GM13976 (cell line): ENCODE measurements at regions not wholly inside any gene's neighbourhood (a gene's known extent, or its start where the extent isn't known, plus 50 kb on each side); places are given as distances from the start of the nearest gene placed in this dataset.
A peak's percentile ranks its signal among the peaks of the same experiment; 100 is the strongest.

Source experiments
- DNase-seq: peaks from one replicate; pipeline ENCODE4 v3.0.0; 2012; ENCODE audit warnings: low spot score
- in situ Hi-C: fragments of 300-500 bp; cut with MboI; formaldehyde crosslinking; loops from one replicate; pipeline ENCODE4 v1.12.0; 2022; ENCODE audit warnings: low sequenced_read_pairs, mixed read lengths, inconsistent platforms; ENCODE audit not compliant: unreplicated experiment
- TF ChIP-seq, protein P1 (sequence below): IDR thresholded peaks from 2 replicates; pipeline ENCODE4 v1.5.1; 2012; ENCODE audit warnings: borderline replicate concordance, mild to moderate bottlenecking; ENCODE audit not compliant: insufficient read depth; ENCODE audit errors: extremely low read depth, missing control alignments, control extremely low read depth

DNA sequence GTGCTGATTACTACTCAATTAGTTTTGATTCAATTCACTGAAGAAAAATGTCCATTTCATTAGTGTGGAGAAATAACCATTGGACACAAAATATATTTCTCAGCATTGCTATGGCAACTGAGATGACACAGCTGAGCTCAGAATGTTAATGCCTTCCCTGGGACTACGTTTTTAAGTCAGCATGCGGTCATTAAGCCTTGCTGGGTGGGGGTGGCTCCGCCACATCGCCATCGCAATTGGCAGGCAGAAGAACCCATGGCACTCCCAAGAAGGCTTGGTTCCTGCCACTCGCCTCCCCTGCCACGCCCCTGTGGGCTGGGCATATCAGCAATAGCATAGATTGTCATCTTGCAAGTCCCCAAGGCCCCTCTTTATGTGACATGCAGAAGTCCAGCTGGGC, 256.7 kb upstream of the CAMK1G start:
- in situ Hi-C loops, result no loop called here
- no peak for DNase-seq
- TF ChIP-seq, protein P1, sequence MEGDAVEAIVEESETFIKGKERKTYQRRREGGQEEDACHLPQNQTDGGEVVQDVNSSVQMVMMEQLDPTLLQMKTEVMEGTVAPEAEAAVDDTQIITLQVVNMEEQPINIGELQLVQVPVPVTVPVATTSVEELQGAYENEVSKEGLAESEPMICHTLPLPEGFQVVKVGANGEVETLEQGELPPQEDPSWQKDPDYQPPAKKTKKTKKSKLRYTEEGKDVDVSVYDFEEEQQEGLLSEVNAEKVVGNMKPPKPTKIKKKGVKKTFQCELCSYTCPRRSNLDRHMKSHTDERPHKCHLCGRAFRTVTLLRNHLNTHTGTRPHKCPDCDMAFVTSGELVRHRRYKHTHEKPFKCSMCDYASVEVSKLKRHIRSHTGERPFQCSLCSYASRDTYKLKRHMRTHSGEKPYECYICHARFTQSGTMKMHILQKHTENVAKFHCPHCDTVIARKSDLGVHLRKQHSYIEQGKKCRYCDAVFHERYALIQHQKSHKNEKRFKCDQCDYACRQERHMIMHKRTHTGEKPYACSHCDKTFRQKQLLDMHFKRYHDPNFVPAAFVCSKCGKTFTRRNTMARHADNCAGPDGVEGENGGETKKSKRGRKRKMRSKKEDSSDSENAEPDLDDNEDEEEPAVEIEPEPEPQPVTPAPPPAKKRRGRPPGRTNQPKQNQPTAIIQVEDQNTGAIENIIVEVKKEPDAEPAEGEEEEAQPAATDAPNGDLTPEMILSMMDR, result no peak

DNA sequence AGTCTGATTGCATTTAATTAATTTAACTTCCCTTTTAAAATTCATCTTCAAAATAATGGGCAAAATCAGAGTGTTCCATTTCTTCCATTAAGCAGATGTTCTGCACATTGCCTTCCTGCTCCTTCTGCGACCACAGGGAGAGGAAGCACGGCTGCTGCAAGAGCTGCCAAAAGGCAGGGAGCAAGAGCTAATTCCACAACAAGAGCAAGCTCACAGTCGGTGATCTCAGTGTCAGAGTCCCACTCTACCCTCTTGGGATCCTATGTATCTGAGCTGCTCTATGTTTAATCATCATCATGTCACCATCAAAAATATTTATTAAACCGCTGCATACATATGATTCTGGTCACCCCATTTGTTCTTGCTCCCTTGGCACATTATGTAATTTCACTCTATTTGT, 255.3 kb upstream of the CAMK1G start:
- TF ChIP-seq, protein P1, result no peak
- DNase-seq, result no peak
- in situ Hi-C loops, result no loop called here

DNA sequence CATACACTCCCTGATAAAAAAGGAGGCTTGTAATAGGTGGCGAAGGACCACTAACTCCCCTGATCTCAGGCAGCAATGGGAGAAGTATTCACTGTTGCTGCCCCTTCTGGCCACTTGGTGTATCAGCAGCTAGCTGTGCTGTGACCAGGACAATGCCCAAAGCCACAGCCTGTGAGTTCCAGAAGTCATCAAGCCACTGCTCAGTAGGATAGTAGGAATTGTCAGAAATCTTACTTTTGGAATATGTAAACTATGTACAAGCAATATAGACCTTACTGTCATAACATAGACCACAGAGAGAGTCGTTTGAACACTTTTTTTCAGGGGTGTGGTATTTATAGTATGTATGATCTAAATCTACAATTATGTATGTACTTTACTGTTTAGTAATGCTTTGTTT, 248.3 kb upstream of the CAMK1G start:
- in situ Hi-C loops, result no loop called here
- TF ChIP-seq, protein P1, result peak; percentile 65
- DNase-seq, result peak; percentile 30

DNA sequence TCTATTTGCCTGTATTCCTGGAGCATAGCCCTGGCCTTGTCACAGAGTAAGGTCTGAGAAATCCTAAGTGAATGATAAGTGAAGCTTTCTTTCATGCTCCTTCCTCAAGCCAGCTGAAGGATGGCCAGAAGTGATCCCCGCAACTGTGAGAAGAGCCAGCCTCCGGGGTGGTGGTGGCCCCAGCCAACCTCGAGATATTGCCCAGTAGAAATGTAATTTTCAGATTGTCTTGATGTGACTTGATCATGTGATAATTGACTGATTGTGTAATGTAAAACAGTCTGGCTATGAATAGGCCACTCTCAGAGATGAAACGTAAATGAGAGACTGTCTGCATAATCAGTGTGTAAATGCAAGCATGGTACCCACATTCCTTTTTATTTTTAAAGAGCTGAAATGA, 242.4 kb upstream of the CAMK1G start:
- TF ChIP-seq, protein P1, result no peak
- DNase-seq, result no peak
- in situ Hi-C loops, result no loop called here

DNA sequence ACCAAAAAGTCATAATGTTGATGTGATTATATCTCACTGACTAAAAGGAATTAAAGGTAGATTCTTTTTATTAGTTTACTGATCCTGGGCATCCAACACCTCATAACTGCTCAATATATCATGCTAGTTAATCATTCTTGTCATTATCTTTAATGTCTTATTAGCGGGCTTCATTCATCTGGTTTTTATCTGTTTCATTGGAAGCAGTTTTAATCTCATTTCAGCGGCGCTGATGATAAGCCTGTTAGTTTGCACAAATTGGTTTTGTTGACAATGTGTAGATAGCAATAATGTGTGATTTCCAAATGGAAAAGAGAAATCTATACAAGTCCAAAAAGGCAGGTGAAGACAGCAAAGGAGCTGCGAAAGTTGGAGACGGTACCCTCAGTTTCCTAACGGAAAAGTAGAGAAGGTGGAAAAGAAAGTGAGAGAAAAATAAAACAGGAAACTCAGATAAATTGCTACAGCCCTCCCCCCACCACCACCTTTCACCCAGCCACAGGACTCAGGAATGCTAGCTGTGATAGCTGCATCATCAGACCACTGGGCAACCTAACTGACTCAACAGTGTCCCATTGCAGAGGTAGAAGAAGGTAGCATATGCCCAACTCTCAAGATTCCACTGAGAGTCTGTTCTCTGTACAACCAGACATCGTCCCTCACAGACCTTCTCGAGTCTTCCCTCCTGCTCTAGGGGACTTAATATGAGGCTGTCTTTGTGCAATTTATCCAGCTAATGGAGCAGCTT, 241.7 kb upstream of the CAMK1G start:
- in situ Hi-C loops, result no loop called here
- TF ChIP-seq, protein P1, result no peak
- no peak for DNase-seq

DNA sequence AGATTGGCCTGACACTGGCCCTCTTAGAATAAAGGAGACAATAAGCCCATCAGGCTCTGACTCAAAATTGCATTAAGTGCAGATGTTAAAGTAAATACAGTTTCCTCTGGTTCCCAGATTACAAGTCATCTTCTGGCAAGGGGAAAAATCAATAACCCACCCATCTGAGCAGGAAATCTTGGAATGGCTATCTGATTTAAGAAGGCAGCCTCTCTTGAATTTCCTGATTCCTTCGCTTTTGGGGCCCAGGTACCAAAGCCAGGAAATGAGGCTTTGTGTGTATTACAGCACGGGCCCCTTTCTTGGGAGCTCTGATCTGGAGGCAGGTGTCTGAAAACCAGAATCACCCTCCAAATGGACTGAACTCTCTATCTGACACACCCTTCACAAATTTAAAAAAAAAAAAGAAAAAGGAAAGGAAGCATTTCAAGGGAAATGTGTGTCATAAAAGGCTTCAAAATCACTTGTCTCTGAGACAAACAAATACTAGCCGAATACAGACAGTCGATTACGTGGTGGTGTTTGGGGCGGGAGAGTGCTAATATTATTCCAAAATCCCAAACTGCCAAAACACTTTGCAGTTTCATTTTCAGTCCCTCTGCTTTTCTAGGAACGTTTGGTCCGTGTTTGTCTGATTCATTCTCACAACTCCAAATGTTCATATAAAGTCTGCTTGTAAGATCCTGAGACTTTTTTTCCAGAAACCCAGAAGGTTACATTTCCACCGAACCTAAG, 240.9 kb upstream of the CAMK1G start:
- no peak for DNase-seq
- in situ Hi-C loops, result no loop called here
- TF ChIP-seq, protein P1, result no peak
